A549 (cell line): ENCODE measurements at regions not wholly inside any gene's neighbourhood (a gene's known extent, or its start where the extent isn't known, plus 50 kb on each side); places are given as distances from the start of the nearest gene placed in this dataset.

Experiments used
- ATAC-seq, 2 experiments: fragments of 200-7000 bp in 1 of 2; fragments of >200 bp in 1 of 2; cut with Nextera tagmentation in 1 of 2; cut with Tn5 transposase in 1 of 2; 3 replicates each; pipeline versions ENCODE4 v1.8.0 to v1.9.1; 2018 to 2020; ENCODE audit warnings: mild to moderate bottlenecking in 1 of 2, moderate library complexity in 1 of 2
- CTCF ChIA-PET: fragments of 300-600 bp; sonication (Branson Sonifier 250); formaldehyde crosslinking; extraction: SDS; loops from one replicate; lab custom pipeline; 2021; ENCODE audit warnings: antibody characterized with exemption, inconsistent platforms; lab: Yijun Ruan, JAX
- POLR2A ChIA-PET: fragments of 350-600 bp; formaldehyde crosslinking; extraction: SDS; loops from one replicate; lab custom pipeline; 2021; ENCODE audit warnings: antibody characterized with exemption, inconsistent platforms; lab: Yijun Ruan, JAX
- DNase-seq, 2 experiments: peaks; one replicate each; pipeline versions ENCODE4 v3.0.0 to v3.0.0-alpha.2; 2011 to 2016; ENCODE audit warnings: low read depth in 1 of 2, low spot score in 1 of 2
- FAIRE-seq: peaks from 2 replicates; lab custom pipeline; 2011; peaks lifted over from hg19 to GRCh38; lab: Jason Lieb, UNC
- H3K27ac ChIP-seq, 2 experiments: fragments of >200 bp; sonication (Bioruptor Twin); formaldehyde crosslinking; 3 replicates each; pipeline ENCODE4 v1.5.1; 2016 to 2017
- H3K4me1 ChIP-seq: fragments of >200 bp; sonication (Bioruptor Twin); formaldehyde crosslinking; 3 replicates; pipeline ENCODE4 v1.6.1; 2016
- H3K4me2 ChIP-seq: fragments of >200 bp; sonication (Bioruptor Twin); formaldehyde crosslinking; 3 replicates; pipeline ENCODE4 v1.6.1; 2016
- H3K4me3 ChIP-seq: fragments of >200 bp; sonication (Bioruptor Twin); formaldehyde crosslinking; 3 replicates; pipeline ENCODE4 v1.5.1; 2016
- H3K9me3 ChIP-seq: fragments of >200 bp; sonication (Bioruptor Twin); formaldehyde crosslinking; 3 replicates; pipeline ENCODE4 v1.6.1; 2016
- BCL3 ChIP-seq: fragments of >200 bp; sonication (Bioruptor Twin); formaldehyde crosslinking; IDR thresholded peaks from 3 replicates; pipeline ENCODE4 v1.6.1; 2016
- CEBPB ChIP-seq, 2 experiments: fragments of >200 bp in 1 of 2; sonication (Bioruptor Twin) in 1 of 2; formaldehyde crosslinking in 1 of 2; IDR thresholded peaks; 2 replicates each; pipeline ENCODE4 v1.6.1; 2012 to 2016
- E2F6 ChIP-seq: IDR thresholded peaks from 2 replicates; pipeline ENCODE4 v1.6.1; 2012; ENCODE audit warnings: low read depth, borderline replicate concordance
- EHMT2 ChIP-seq: fragments of 200-600 bp; sonication (generic); IDR thresholded peaks from 2 replicates; pipeline ENCODE4 v1.6.1; 2016; ENCODE audit warnings: antibody characterized with exemption, low read depth, mild to moderate bottlenecking, moderate library complexity
- ELK1 ChIP-seq: fragments of 150-350 bp; IDR thresholded peaks from 2 replicates; pipeline ENCODE4 v1.6.1; 2014; ENCODE audit warnings: low read depth, mild to moderate bottlenecking, low read length
- ESRRA ChIP-seq: fragments of 150-350 bp; IDR thresholded peaks from 2 replicates; pipeline ENCODE4 v1.6.1; 2014; ENCODE audit warnings: mild to moderate bottlenecking, low read length, borderline replicate concordance
- FOSB ChIP-seq: fragments of 250-450 bp; sonication (Bioruptor Pico); IDR thresholded peaks from 2 replicates; pipeline ENCODE4 v1.5.0; 2020; ENCODE audit warnings: mild to moderate bottlenecking, moderate library complexity
- HDAC2 ChIP-seq: fragments of 200-600 bp; sonication (generic); IDR thresholded peaks from 2 replicates; pipeline ENCODE4 v1.6.1; 2016
- HES2 ChIP-seq: fragments of >200 bp; sonication (Bioruptor Twin); formaldehyde crosslinking; IDR thresholded peaks from 2 replicates; pipeline ENCODE4 v1.6.1; 2016
- HEYL ChIP-seq: fragments of 250-450 bp; sonication (Bioruptor Pico); IDR thresholded peaks from 2 replicates; pipeline ENCODE4 v1.8.0; 2021; ENCODE audit warnings: mild to moderate bottlenecking, moderate library complexity
- HOXB5 ChIP-seq: fragments of 250-450 bp; sonication (Bioruptor Pico); IDR thresholded peaks from 2 replicates; pipeline ENCODE4 v1.5.0; 2020; ENCODE audit warnings: mild to moderate bottlenecking, moderate library complexity
- JUNB ChIP-seq: fragments of >200 bp; sonication (Bioruptor Twin); formaldehyde crosslinking; IDR thresholded peaks from 2 replicates; pipeline ENCODE4 v1.6.1; 2016
- MAFK ChIP-seq: fragments of 450-650 bp; IDR thresholded peaks from 2 replicates; pipeline ENCODE4 v1.6.1; 2014; ENCODE audit not compliant: partially characterized antibody
- MAX ChIP-seq: IDR thresholded peaks from 2 replicates; pipeline ENCODE4 v1.6.1; 2012
- NPAS2 ChIP-seq: fragments of 250-450 bp; sonication (Bioruptor Pico); IDR thresholded peaks from 2 replicates; pipeline ENCODE4 v1.8.0; 2022; ENCODE audit warnings: mild to moderate bottlenecking, moderate library complexity, borderline replicate concordance
- NR3C1 ChIP-seq: fragments of >200 bp; sonication (Bioruptor Twin); formaldehyde crosslinking; IDR thresholded peaks from 3 replicates; pipeline ENCODE4 v1.6.1; 2017
- PBX3 ChIP-seq: IDR thresholded peaks from 2 replicates; pipeline ENCODE4 v1.6.1; 2012
- POLR2A ChIP-seq: IDR thresholded peaks from 2 replicates; pipeline ENCODE4 v1.6.1; 2012; ENCODE audit warnings: mild to moderate bottlenecking, low read length
- RAD21 ChIP-seq, 2 experiments: fragments of >200 bp in 1 of 2; sonication (Bioruptor Twin) in 1 of 2; formaldehyde crosslinking in 1 of 2; IDR thresholded peaks in 1 of 2; conservative IDR thresholded peaks in 1 of 2; 2 replicates in 1 of 2; 3 replicates in 1 of 2; pipeline ENCODE4 v1.6.1; 2012 to 2018; ENCODE audit warnings: inconsistent platforms in 1 of 2
- RARB ChIP-seq: fragments of 250-450 bp; sonication (Bioruptor Pico); IDR thresholded peaks from 2 replicates; pipeline ENCODE4 v1.8.0; 2021; ENCODE audit warnings: mild to moderate bottlenecking, moderate library complexity
- RCOR1 ChIP-seq: fragments of 150-350 bp; IDR thresholded peaks from 2 replicates; pipeline ENCODE4 v1.6.1; 2014; ENCODE audit warnings: antibody characterized with exemption, low read length, low read depth
- RFX5 ChIP-seq: fragments of 450-650 bp; IDR thresholded peaks from 2 replicates; pipeline ENCODE4 v1.7.1; 2014; ENCODE audit warnings: antibody characterized with exemption, mild to moderate bottlenecking, moderate library complexity
- RNF2 ChIP-seq: fragments of 200-600 bp; sonication (generic); IDR thresholded peaks from 2 replicates; pipeline ENCODE4 v1.6.1; 2016; ENCODE audit warnings: low read depth, mild to moderate bottlenecking, antibody characterized with exemption, moderate library complexity, borderline replicate concordance
- SREBF2 ChIP-seq: fragments of 450-650 bp; IDR thresholded peaks from 2 replicates; pipeline ENCODE4 v1.6.1; 2014; ENCODE audit warnings: mild to moderate bottlenecking, moderate library complexity
- ZC3H11A ChIP-seq: fragments of 450-650 bp; IDR thresholded peaks from 2 replicates; pipeline ENCODE4 v1.6.1; 2014; ENCODE audit warnings: antibody characterized with exemption, mild to moderate bottlenecking
- ZFP36 ChIP-seq: fragments of 450-650 bp; IDR thresholded peaks from 2 replicates; pipeline ENCODE4 v1.6.1; 2014; ENCODE audit warnings: borderline replicate concordance; ENCODE audit not compliant: partially characterized antibody
- ZSCAN20 ChIP-seq: fragments of 250-450 bp; sonication (Bioruptor Pico); IDR thresholded peaks from 2 replicates; pipeline ENCODE4 v1.8.0; 2022; ENCODE audit warnings: mild to moderate bottlenecking, moderate library complexity
- WGBS: methylation state at CpG from one replicate; pipeline ENCODE4 v1.1.6; 2017; ENCODE audit errors: missing lambda C conversion rate; 5-methylcytosine and 5-hydroxymethylcytosine counted together

- TF ChIP-seq E2F6, result no peak
- TF ChIP-seq ZSCAN20 (CRISPR knock-in tag), result no peak
Observed at GRCh38 chr3:78176869-78177268, 1137.0 kb downstream of the ROBO2 start (continued).

- no peak for DNase-seq
- no peak overlapping the region for H3K4me2 ChIP-seq
- no peak for TF ChIP-seq RARB (CRISPR knock-in tag)
- no peaks in the 10 kb centered on the region for H3K4me1 ChIP-seq
- ChIA-PET CTCF (no interaction called here), POLR2A (no interaction called here)
- no peaks in the 10 kb centered on the region for H3K9me3 ChIP-seq
- no peak for ATAC-seq
- no peak for FAIRE-seq
- H3K4me3 ChIP-seq, result no peak overlapping the region
- H3K27ac ChIP-seq, result no peak overlapping the region
- WGBS, result 11% methylated on average over 2 of the region's 2 CpGs
Observed at GRCh38 chr3:78177780-78178179, 1137.9 kb downstream of the ROBO2 start.

GRCh38 chr3:78178209-78178608 lies 1138.3 kb downstream of the ROBO2 start:
- ChIA-PET CTCF (no interaction called here), POLR2A (no interaction called here)
- Histone ChIP-seq H3K9me3 (no peaks in the 10 kb centered on the region), H3K4me3 (no peak overlapping the region), H3K27ac (no peak overlapping the region), H3K4me2 (no peak overlapping the region), H3K4me1 (no peaks in the 10 kb centered on the region)
- DNase-seq (no peak), FAIRE-seq (no peak)
- TF ChIP-seq MAFK (no peak), JUNB (no peak), ZFP36 (no peak), HDAC2 (no peak), HEYL (CRISPR knock-in tag) (no peak), PBX3 (no peak), ZC3H11A (no peak), RNF2 (no peak), SREBF2 (no peak)
- TF ChIP-seq, all 56 proteins: peak for 0
- ATAC-seq, result no peak

- FAIRE-seq, result no peak
- POLR2A ChIA-PET, result no interaction called here
- 0% methylated on average over 1 of the region's 1 CpG for WGBS
- ATAC-seq, result no peak
- Histone ChIP-seq H3K4me3 (no peak overlapping the region), H3K4me2 (no peak overlapping the region), H3K4me1 (no peaks in the 10 kb centered on the region), H3K27ac (no peak overlapping the region), H3K9me3 (no peaks in the 10 kb centered on the region)
- no peak for DNase-seq
- TF ChIP-seq ZSCAN20 (CRISPR knock-in tag) (no peak), SREBF2 (no peak), BCL3 (no peak), RFX5 (no peak), HOXB5 (CRISPR knock-in tag) (no peak), FOSB (CRISPR knock-in tag) (no peak), ESRRA (no peak), RNF2 (no peak), ELK1 (no peak), POLR2A (no peak), NR3C1 (no peak), CEBPB (IDR thresholded peaks at IDR 0.05) (no peak), EHMT2 (no peak), RCOR1 (no peak), MAX (no peak), HES2 (no peak), RAD21 (conservative IDR thresholded peaks at IDR 0.05 in 1 of 2, IDR thresholded peaks at IDR 0.05 in 1 of 2) (no peak), NPAS2 (CRISPR knock-in tag) (no peak)
- CTCF ChIA-PET, result no interaction called here
Observed at GRCh38 chr3:78178740-78179363, 1139.0 kb downstream of the ROBO2 start.
